ENCODE measurements at regions not wholly inside any gene's neighbourhood (a gene's known extent, or its start where the extent isn't known, plus 50 kb on each side); places are given as distances from the start of the nearest gene placed in this dataset.

DNA sequence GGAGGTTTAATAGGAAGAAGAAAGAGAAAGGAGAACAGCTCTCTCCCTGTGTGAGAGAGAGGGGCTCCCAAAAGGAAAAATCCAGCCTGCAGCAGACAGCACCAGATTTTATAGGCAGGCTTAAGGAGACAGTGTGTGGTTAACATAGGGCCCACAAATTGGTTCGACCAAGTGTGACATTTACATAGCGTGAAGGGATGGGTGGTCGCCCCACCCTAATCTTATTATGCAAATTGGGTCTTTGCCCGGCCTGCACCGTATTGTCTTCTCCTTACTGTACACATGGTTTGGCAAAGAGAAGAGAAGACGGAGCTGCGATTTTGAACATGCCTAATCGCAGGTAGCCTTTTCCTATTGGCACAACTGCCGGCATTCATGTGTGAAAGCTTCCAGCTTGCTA is 756.3 kb downstream of the NXPH1 start:
- Histone ChIP-seq H3K36me3 (no peaks in the 10 kb centered on the region), H3K27ac (no peak overlapping the region), H3K4me1 (no peaks in the 10 kb centered on the region), H3K27me3 (no peaks in the 10 kb centered on the region), H3K9me3 (peaks cover 0 to 22% (median 0%) of the 10 kb centered on the region in 11 donors), H3K4me3 (no peak overlapping the region)
- no peak for TF ChIP-seq CTCF (IDR thresholded peaks at IDR 0.05)
- intact Hi-C loops (cut with DNase I) = no loop called here
- 73 to 74% methylated on average over 9 of the region's 9 CpGs for WGBS, 2 donors
- ATAC-seq (no peak), DNase-seq (no peak)

DNA sequence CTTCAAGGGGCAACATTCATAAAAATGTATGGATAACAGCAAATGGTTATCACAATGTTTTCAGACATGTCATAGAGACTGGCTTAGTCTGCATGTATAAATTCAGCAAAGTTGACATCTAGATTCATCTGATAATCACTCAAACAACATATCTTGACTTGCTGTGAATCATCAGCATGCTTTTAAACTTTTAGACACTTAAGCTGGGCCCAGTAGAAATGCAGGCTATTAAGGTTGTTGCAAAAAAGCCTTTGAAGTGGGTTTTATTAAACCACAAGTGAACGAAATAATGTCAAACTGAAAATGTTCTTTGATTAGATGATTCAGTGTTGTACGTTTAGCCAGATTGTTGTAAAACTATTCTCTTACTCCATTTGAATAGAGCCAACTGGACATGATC is 759.6 kb downstream of the NXPH1 start:
- Histone ChIP-seq H3K9me3 (peaks cover 0 to 17% (median 0%) of the 10 kb centered on the region in 11 donors), H3K27ac (no peak overlapping the region), H3K36me3 (no peaks in the 10 kb centered on the region), H3K27me3 (no peaks in the 10 kb centered on the region), H3K4me3 (no peak overlapping the region), H3K4me1 (no peaks in the 10 kb centered on the region)
- ATAC-seq (no peak), DNase-seq (no peak)
- intact Hi-C loops (cut with DNase I) = no loop called here
- 69 to 76% methylated on average over 2 of the region's 2 CpGs for WGBS, 2 donors
- no peak for TF ChIP-seq CTCF (IDR thresholded peaks at IDR 0.05)

GRCh38 chr7:9200626-9201025 is 767.2 kb downstream of the NXPH1 start:
- intact Hi-C loops (cut with DNase I) = no loop called here
- H3K27ac ChIP-seq = no peak overlapping the region
- 75 to 86% methylated on average over 4 of the region's 4 CpGs for WGBS, 2 donors
- peaks cover 0 to 4% (median 0%) of the 10 kb centered on the region in 11 donors for H3K9me3 ChIP-seq
- DNase-seq = no peak
- H3K27me3 ChIP-seq = no peaks in the 10 kb centered on the region
- no peak for TF ChIP-seq CTCF (IDR thresholded peaks at IDR 0.05)
- H3K36me3 ChIP-seq = no peaks in the 10 kb centered on the region
- no peak for ATAC-seq
- no peaks in the 10 kb centered on the region for H3K4me1 ChIP-seq
- H3K4me3 ChIP-seq = no peak overlapping the region

DNA sequence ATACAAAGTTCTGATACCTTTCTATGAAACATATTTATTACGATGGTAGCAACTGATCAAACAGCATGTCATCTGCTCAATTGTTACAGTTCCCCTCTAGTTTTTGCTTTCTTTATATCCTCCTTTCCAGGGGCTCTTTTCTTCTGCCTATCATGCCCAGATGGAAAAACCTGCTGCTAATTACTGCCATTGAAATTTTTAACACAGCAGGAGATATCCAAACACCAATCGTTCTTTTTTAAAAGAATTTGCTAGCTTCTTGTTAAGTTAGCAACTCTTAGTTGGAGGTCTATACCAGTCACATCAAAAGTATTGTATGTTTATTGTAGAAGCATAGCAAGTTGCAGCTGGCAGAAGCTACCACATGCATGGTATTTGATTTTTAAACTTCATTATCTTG is 768.5 kb downstream of the NXPH1 start:
- DNase-seq (no peak), ATAC-seq (no peak)
- intact Hi-C loops (cut with DNase I) = no loop called here
- peaks cover 0 to 4% (median 0%) of the 10 kb centered on the region in 11 donors for H3K9me3 ChIP-seq
- TF ChIP-seq CTCF (IDR thresholded peaks at IDR 0.05) = no peak
- H3K4me3 ChIP-seq = no peak overlapping the region
- no peaks in the 10 kb centered on the region for H3K4me1 ChIP-seq
- H3K27ac ChIP-seq = no peak overlapping the region
- H3K27me3 ChIP-seq = no peaks in the 10 kb centered on the region
- WGBS, 2 donors = 46 to 50% methylated on average over 2 of the region's 2 CpGs
- no peaks in the 10 kb centered on the region for H3K36me3 ChIP-seq

GRCh38 chr7:9204571-9204970 is 771.2 kb downstream of the NXPH1 start:
- no peak for TF ChIP-seq CTCF (IDR thresholded peaks at IDR 0.05)
- Histone ChIP-seq H3K9me3 (peaks cover 0 to 9% (median 0%) of the 10 kb centered on the region in 11 donors), H3K36me3 (no peaks in the 10 kb centered on the region), H3K4me1 (no peaks in the 10 kb centered on the region), H3K4me3 (no peak overlapping the region), H3K27ac (no peak overlapping the region), H3K27me3 (no peaks in the 10 kb centered on the region)
- DNase-seq (no peak), ATAC-seq (no peak)
- 43 to 53% methylated on average over 1 of the region's 1 CpG for WGBS, 2 donors
- intact Hi-C loops (cut with DNase I) = no loop called here

All from heart right ventricle (tissue), 16 donors.